ENCODE measurements at regions not wholly inside any gene's neighbourhood (a gene's known extent, or its start where the extent isn't known, plus 50 kb on each side); places are given as distances from the start of the nearest gene placed in this dataset.

DNA sequence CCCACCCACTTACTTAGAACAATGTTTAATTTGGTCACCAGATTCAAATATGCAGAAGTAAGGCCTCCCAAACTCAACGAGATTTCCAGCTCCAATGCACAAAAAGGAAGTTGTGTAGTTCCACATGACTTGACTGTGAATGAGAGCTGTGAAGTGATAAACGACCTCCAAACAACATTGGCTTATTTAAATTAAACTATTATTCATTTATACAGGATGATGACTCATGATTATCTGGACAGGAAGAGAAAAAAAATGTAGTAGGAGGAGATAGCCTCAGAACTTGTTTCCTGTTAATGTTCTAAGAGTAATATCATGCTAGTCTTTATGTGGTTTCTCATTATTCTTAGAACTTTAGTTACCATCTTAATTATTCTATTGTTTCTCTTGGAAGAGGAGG, 237.3 kb downstream of the C1D start:
- no peak overlapping the region for H3K4me3 ChIP-seq (ENCODE audit: low read depth, low read length)
- no peak for DNase-seq (ENCODE audit: low read depth)
- TF ChIP-seq, protein P1, sequence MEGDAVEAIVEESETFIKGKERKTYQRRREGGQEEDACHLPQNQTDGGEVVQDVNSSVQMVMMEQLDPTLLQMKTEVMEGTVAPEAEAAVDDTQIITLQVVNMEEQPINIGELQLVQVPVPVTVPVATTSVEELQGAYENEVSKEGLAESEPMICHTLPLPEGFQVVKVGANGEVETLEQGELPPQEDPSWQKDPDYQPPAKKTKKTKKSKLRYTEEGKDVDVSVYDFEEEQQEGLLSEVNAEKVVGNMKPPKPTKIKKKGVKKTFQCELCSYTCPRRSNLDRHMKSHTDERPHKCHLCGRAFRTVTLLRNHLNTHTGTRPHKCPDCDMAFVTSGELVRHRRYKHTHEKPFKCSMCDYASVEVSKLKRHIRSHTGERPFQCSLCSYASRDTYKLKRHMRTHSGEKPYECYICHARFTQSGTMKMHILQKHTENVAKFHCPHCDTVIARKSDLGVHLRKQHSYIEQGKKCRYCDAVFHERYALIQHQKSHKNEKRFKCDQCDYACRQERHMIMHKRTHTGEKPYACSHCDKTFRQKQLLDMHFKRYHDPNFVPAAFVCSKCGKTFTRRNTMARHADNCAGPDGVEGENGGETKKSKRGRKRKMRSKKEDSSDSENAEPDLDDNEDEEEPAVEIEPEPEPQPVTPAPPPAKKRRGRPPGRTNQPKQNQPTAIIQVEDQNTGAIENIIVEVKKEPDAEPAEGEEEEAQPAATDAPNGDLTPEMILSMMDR (IDR thresholded peaks at IDR 0.05; ENCODE audit: insufficient read depth, low read depth, low read length, missing control alignments) = no peak

DNA sequence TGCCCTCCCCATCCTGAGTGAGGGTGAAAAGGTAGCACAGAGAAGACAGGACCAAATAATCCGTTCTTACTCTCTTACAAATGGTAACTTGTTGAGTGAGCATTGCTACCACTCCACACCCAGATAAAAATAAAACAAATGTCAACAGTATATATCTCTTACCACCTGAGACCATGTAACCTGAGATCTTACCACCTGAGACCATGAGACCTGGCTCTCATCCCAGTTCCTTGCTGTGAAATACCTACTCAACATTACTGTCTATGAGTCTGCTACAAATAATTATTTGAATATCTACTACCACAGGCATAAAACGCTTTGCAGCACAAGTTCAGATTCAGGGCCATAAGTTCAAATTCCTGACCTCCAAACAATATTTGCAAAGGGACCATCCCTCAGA, 234.7 kb downstream of the C1D start:
- TF ChIP-seq, protein P1 (IDR thresholded peaks at IDR 0.05; ENCODE audit: insufficient read depth, low read depth, low read length, missing control alignments) = no peak
- DNase-seq (ENCODE audit: low read depth) = no peak
- no peak overlapping the region for H3K4me3 ChIP-seq (ENCODE audit: low read depth, low read length)

DNA sequence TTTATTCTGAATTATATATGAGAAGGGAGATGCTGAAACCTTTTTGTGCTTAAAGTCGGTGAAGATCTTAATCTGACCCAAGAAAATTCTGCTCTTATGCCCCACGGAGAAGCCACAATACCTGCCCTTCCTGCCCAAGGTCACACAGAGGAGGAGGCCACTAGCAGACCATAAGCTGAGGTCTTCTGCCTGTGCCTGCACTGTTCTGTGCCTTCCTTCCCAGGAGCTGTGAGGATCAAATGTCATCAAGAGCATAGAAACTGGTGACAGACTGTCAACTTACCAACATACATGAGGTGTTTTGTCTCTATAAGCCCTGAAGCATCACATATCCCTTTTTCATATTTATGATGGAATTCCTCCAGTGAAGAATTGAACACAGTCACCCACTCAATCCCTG, 233.3 kb downstream of the C1D start:
- TF ChIP-seq, protein P1 (IDR thresholded peaks at IDR 0.05; ENCODE audit: insufficient read depth, low read depth, low read length, missing control alignments) = no peak
- no peak for DNase-seq (ENCODE audit: low read depth)
- H3K4me3 ChIP-seq (ENCODE audit: low read depth, low read length) = no peak overlapping the region

DNA sequence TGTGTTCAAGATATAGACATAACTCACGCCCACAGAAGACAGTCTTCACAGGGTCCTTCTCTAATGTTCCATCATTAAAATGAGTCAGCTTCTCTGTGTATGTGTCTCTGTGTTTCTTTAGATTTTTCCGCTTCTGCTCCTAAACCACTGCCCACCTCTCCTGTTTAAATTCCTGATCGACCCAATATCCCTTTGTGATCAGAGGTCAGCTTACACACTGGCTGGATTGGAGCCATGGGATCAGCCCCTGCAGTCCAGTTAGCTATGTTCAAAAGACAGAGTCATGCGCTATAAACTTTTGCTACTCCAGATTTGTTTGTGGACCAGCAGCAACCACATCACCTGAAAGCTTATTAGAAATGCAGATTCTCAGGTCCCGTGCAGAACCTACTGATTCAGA, 229.2 kb downstream of the C1D start:
- TF ChIP-seq, protein P1 (IDR thresholded peaks at IDR 0.05; ENCODE audit: insufficient read depth, low read depth, low read length, missing control alignments) = no peak
- H3K4me3 ChIP-seq (ENCODE audit: low read depth, low read length) = no peak overlapping the region
- DNase-seq (ENCODE audit: low read depth) = no peak

DNA sequence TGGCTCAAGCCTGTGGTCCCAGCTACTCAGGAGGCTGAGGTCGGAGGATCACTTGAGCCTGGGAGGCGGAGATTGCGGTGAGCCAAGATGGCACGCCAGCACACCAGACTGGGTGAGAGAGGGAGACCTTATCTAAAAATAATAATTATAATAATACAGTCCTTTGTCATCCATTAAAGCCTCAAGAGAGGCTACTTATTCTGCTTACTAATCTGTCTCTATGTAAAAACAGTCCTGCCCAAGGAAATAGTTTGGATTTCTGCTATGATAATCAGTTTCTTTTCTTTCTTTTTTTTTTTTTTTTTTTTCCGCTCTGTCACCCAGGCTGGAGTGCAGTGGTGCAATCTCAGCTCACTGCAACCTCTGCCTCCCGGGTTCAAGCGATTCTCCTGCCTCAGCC, 228.3 kb downstream of the C1D start:
- TF ChIP-seq, protein P1 (IDR thresholded peaks at IDR 0.05; ENCODE audit: insufficient read depth, low read depth, low read length, missing control alignments) = no peak
- no peak for DNase-seq (ENCODE audit: low read depth)
- H3K4me3 ChIP-seq (ENCODE audit: low read depth, low read length) = no peak overlapping the region

DNA sequence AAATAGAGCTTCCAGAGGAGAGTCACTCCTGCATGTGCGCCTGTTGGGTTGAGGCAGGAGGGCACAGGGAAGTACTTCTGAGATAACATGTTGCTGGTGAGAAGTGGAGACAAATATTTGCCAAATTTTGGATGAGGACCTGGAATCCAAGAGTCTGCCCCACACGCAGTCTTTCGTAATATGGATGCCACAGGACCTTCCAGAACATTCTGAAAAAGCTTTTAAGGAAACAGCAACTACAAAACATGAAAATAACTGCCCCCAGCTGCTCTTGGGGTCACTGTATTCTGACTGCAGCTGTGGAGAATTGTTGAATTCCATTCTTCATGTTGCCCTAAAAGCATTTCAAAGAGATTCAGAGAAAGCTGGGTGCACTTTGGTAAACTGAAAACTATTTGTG, 227.5 kb downstream of the C1D start:
- TF ChIP-seq, protein P1 (IDR thresholded peaks at IDR 0.05; ENCODE audit: insufficient read depth, low read depth, low read length, missing control alignments) = no peak
- H3K4me3 ChIP-seq (ENCODE audit: low read depth, low read length) = no peak overlapping the region
- no peak for DNase-seq (ENCODE audit: low read depth)

DNA sequence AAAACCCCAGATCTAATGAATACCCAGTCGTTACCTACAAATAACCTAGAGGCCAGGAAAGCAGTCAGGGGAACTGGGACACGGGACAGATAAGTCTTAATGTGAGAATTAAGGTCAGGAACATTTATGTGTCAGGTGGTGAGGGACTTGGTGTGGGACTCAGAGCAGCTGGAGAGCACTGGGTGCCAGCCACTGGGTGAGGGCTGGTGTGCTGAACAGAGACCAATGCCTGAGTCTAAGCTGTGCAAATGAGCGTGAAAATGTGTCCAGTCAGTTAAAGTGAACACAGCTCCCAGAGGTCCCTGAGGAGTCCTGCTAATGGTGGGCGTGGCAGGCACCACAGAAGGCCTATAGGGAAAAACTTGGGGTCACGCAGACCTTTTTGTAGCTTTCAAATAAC, 225.9 kb downstream of the C1D start:
- TF ChIP-seq, protein P1 (IDR thresholded peaks at IDR 0.05; ENCODE audit: insufficient read depth, low read depth, low read length, missing control alignments) = no peak
- H3K4me3 ChIP-seq (ENCODE audit: low read depth, low read length) = no peak overlapping the region
- DNase-seq (ENCODE audit: low read depth) = no peak

All from GM12865 (cell line).